Neuronal stem cell (in vitro differentiated cells): ENCODE measurements at regions not wholly inside any gene's neighbourhood (a gene's known extent, or its start where the extent isn't known, plus 50 kb on each side); places are given as distances from the start of the nearest gene placed in this dataset.

ENCODE experiments used
- DNase-seq: peaks from one replicate; pipeline ENCODE4 v3.0.0-alpha.2; 2013; ENCODE audit warnings: low spot score
- H2AFZ ChIP-seq: one replicate; pipeline ENCODE4 v1.6.1; 2013; ENCODE audit warnings: mild to moderate bottlenecking, low read length, inconsistent platforms
- H2AK5ac ChIP-seq: 2 replicates; pipeline ENCODE4 v1.6.1; 2013; ENCODE audit warnings: low read depth, mild to moderate bottlenecking, inconsistent platforms, low read length, moderate library complexity, mixed read lengths
- H2BK120ac ChIP-seq: 2 replicates; pipeline ENCODE4 v1.6.1; 2013; ENCODE audit warnings: low read depth, mild to moderate bottlenecking, inconsistent platforms, low read length, moderate library complexity, mixed read lengths
- H2BK12ac ChIP-seq: one replicate; pipeline ENCODE4 v1.6.1; 2013; ENCODE audit warnings: low read length, inconsistent platforms
- H2BK15ac ChIP-seq: 2 replicates; pipeline ENCODE4 v1.6.1; 2013; ENCODE audit warnings: mild to moderate bottlenecking, low read length, inconsistent platforms, mixed read lengths
- H2BK5ac ChIP-seq: one replicate; pipeline ENCODE4 v1.6.1; 2013; ENCODE audit warnings: inconsistent platforms, mild to moderate bottlenecking, low read length, moderate library complexity
- H3K14ac ChIP-seq: one replicate; pipeline ENCODE4 v1.6.1; 2013; ENCODE audit warnings: low read length, inconsistent platforms
- H3K18ac ChIP-seq: 2 replicates; pipeline ENCODE4 v1.6.1; 2013; ENCODE audit warnings: low read length, inconsistent platforms
- H3K23ac ChIP-seq: 2 replicates; pipeline ENCODE4 v1.6.1; 2013; ENCODE audit warnings: low read depth, mild to moderate bottlenecking, mixed read lengths, low read length, inconsistent platforms; ENCODE audit not compliant: poor library complexity
- H3K27ac ChIP-seq: replicated peaks from 3 replicates; pipeline ENCODE4 v1.5.1; 2013; ENCODE audit warnings: low read length, inconsistent platforms
- H3K27me3 ChIP-seq, 3 experiments: 2 replicates each; pipeline ENCODE4 v1.6.1; 2013; ENCODE audit warnings: low read length in 3 of 3, mild to moderate bottlenecking in 2 of 3, inconsistent platforms in 1 of 3, low read depth in 1 of 3, mixed read lengths in 1 of 3, moderate library complexity in 1 of 3; ENCODE audit not compliant: control insufficient read depth in 3 of 3, insufficient read depth in 3 of 3
- H3K36me3 ChIP-seq, 2 donors: replicated peaks in 1 of 2; 2 replicates each; pipeline ENCODE4 v1.6.1; 2013; ENCODE audit warnings: low read length in 2 of 2; ENCODE audit not compliant: control insufficient read depth in 2 of 2, insufficient read depth in 2 of 2
- H3K4ac ChIP-seq: 2 replicates; pipeline ENCODE4 v1.6.1; 2013; ENCODE audit warnings: inconsistent platforms, mild to moderate bottlenecking, low read length, moderate library complexity
- H3K4me1 ChIP-seq, 2 donors: 1 replicate in 1 of 2; 2 replicates in 1 of 2; pipeline ENCODE4 v1.6.1; 2013; ENCODE audit warnings: low read length in 2 of 2, low read depth in 1 of 2; ENCODE audit not compliant: control insufficient read depth in 2 of 2, insufficient read depth in 1 of 2
- H3K4me2 ChIP-seq: one replicate; pipeline ENCODE4 v1.6.1; 2013; ENCODE audit warnings: mild to moderate bottlenecking, low read length, inconsistent platforms; ENCODE audit not compliant: insufficient read depth, poor library complexity, severe bottlenecking
- H3K4me3 ChIP-seq, 2 donors: 2 replicates each; pipeline ENCODE4 v1.5.1; 2013; ENCODE audit warnings: low read length in 2 of 2, mild to moderate bottlenecking in 2 of 2, inconsistent platforms in 1 of 2, moderate library complexity in 1 of 2
- H3K79me1 ChIP-seq: one replicate; pipeline ENCODE4 v1.6.1; 2013; ENCODE audit warnings: low read depth, mild to moderate bottlenecking, inconsistent platforms, low read length, moderate library complexity
- H3K9ac ChIP-seq: one replicate; pipeline ENCODE4 v1.6.1; 2013; ENCODE audit warnings: mild to moderate bottlenecking, low read depth, low read length, inconsistent platforms; ENCODE audit not compliant: poor library complexity
- H3K9me3 ChIP-seq, 2 donors: replicated peaks in 1 of 2; 2 replicates each; pipeline versions ENCODE3 to v1.6.1; 2013; ENCODE audit warnings: low read length in 2 of 2, mild to moderate bottlenecking in 2 of 2, inconsistent platforms in 1 of 2, low read depth in 1 of 2, mixed read lengths in 1 of 2, moderate library complexity in 1 of 2; ENCODE audit not compliant: control insufficient read depth in 2 of 2, insufficient read depth in 1 of 2
- H4K8ac ChIP-seq: one replicate; pipeline ENCODE4 v1.6.1; 2013; ENCODE audit warnings: low read depth, mild to moderate bottlenecking, inconsistent platforms, low read length, moderate library complexity
- H4K91ac ChIP-seq: one replicate; pipeline ENCODE4 v1.6.1; 2013; ENCODE audit warnings: low read length, low read depth, mild to moderate bottlenecking, inconsistent platforms; ENCODE audit not compliant: poor library complexity
- WGBS, 2 donors: extraction: QIAGEN DNeasy Blood & Tissue Kit; methylation state at CpG; one replicate each; pipeline ENCODE4 v1.1.7; 2013; ENCODE audit warnings: missing lambda C conversion rate in 2 of 2, mixed read lengths in 1 of 2; ENCODE audit not compliant: insufficient read length in 2 of 2, insufficient replicate concordance in 1 of 2; ENCODE audit errors: extremely low coverage in 2 of 2; 5-methylcytosine and 5-hydroxymethylcytosine counted together

GRCh38 chr2:212736385-212736726, 197.8 kb upstream of the ERBB4 start:
- no peak overlapping the region for H2AFZ ChIP-seq
- no peak overlapping the region for H3K14ac ChIP-seq
- H3K27me3 ChIP-seq: no peaks in the 10 kb centered on the region
- no peak overlapping the region for H3K18ac ChIP-seq
- no peak overlapping the region for H3K4ac ChIP-seq
- H2BK15ac ChIP-seq: no peak overlapping the region
- no peak overlapping the region for H3K27ac ChIP-seq
- H3K4me1 ChIP-seq: no peaks in the 10 kb centered on the region
- no peaks in the 10 kb centered on the region for H3K79me1 ChIP-seq
- H2BK5ac ChIP-seq: no peak overlapping the region
- no peak overlapping the region for H3K23ac ChIP-seq
- WGBS, 2 donors: no CpG with 5 or more reads among the region's 1 CpG
- H2BK12ac ChIP-seq: no peak overlapping the region
- no peak overlapping the region for H2AK5ac ChIP-seq
- no peak overlapping the region for H2BK120ac ChIP-seq
- no peak overlapping the region for H4K8ac ChIP-seq
- H3K9me3 ChIP-seq: no peaks in the 10 kb centered on the region
- no peak overlapping the region for H4K91ac ChIP-seq
- H3K4me2 ChIP-seq: no peak overlapping the region
- no peak overlapping the region for H3K4me3 ChIP-seq
- no peaks in the 10 kb centered on the region for H3K36me3 ChIP-seq
- no peak overlapping the region for H3K9ac ChIP-seq
- no peak for DNase-seq

- no peak overlapping the region for H3K23ac ChIP-seq
- H2BK5ac ChIP-seq: no peak overlapping the region
- no peak overlapping the region for H3K4ac ChIP-seq
- H4K8ac ChIP-seq: no peak overlapping the region
- H2BK15ac ChIP-seq: no peak overlapping the region
- H3K4me2 ChIP-seq: no peak overlapping the region
- H3K9me3 ChIP-seq: no peaks in the 10 kb centered on the region
- no peak overlapping the region for H3K27ac ChIP-seq
- H3K9ac ChIP-seq: no peak overlapping the region
- no peak overlapping the region for H2BK12ac ChIP-seq
- DNase-seq: no peak
- H3K14ac ChIP-seq: no peak overlapping the region
- no peaks in the 10 kb centered on the region for H3K36me3 ChIP-seq
- no peak overlapping the region for H3K18ac ChIP-seq
- H2AK5ac ChIP-seq: no peak overlapping the region
- no CpG with 5 or more reads among the region's 4 CpGs for WGBS, 2 donors
- H2AFZ ChIP-seq: no peak overlapping the region
- no peaks in the 10 kb centered on the region for H3K4me1 ChIP-seq
- no peaks in the 10 kb centered on the region for H3K79me1 ChIP-seq
- no peak overlapping the region for H3K4me3 ChIP-seq
- no peak overlapping the region for H2BK120ac ChIP-seq
- no peak overlapping the region for H4K91ac ChIP-seq
- no peaks in the 10 kb centered on the region for H3K27me3 ChIP-seq
Observed at GRCh38 chr2:212733273-212733672, 194.7 kb upstream of the ERBB4 start.

- H3K14ac ChIP-seq: no peak overlapping the region
- H2BK5ac ChIP-seq: no peak overlapping the region
- H2AK5ac ChIP-seq: no peak overlapping the region
- no peak for DNase-seq
- H3K79me1 ChIP-seq: no peaks in the 10 kb centered on the region
- H3K4ac ChIP-seq: no peak overlapping the region
- no peak overlapping the region for H3K23ac ChIP-seq
- H4K8ac ChIP-seq: no peak overlapping the region
- no peaks in the 10 kb centered on the region for H3K27me3 ChIP-seq
- H2BK120ac ChIP-seq: no peak overlapping the region
- no peak overlapping the region for H3K4me3 ChIP-seq
- H2BK15ac ChIP-seq: no peak overlapping the region
- H3K27ac ChIP-seq: no peak overlapping the region
- no peaks in the 10 kb centered on the region for H3K4me1 ChIP-seq
- no peak overlapping the region for H2BK12ac ChIP-seq
- no peak overlapping the region for H3K4me2 ChIP-seq
- H2AFZ ChIP-seq: no peak overlapping the region
- no peaks in the 10 kb centered on the region for H3K36me3 ChIP-seq
- no peak overlapping the region for H3K18ac ChIP-seq
- no CpG with 5 or more reads among the region's 3 CpGs for WGBS, 2 donors
- no peaks in the 10 kb centered on the region for H3K9me3 ChIP-seq
- no peak overlapping the region for H4K91ac ChIP-seq
- H3K9ac ChIP-seq: no peak overlapping the region
Observed at GRCh38 chr2:212732860-212733259, 194.3 kb upstream of the ERBB4 start.

GRCh38 chr2:212730994-212731393, 192.4 kb upstream of the ERBB4 start:
- Histone ChIP-seq H3K4me3 (no peak overlapping the region), H3K36me3 (no peaks in the 10 kb centered on the region), H2BK12ac (no peak overlapping the region), H3K4ac (no peak overlapping the region), H3K18ac (no peak overlapping the region), H4K91ac (no peak overlapping the region), H2AFZ (no peak overlapping the region), H2AK5ac (no peak overlapping the region), H2BK5ac (no peak overlapping the region), H3K4me2 (no peak overlapping the region), H3K23ac (no peak overlapping the region), H3K79me1 (no peaks in the 10 kb centered on the region), H3K9ac (no peak overlapping the region), H2BK120ac (no peak overlapping the region), H2BK15ac (no peak overlapping the region), H4K8ac (no peak overlapping the region), H3K27ac (no peak overlapping the region), H3K14ac (no peak overlapping the region), H3K4me1 (peaks cover 0 to 3% of the 10 kb centered on the region in 2 donors), H3K27me3 (no peaks in the 10 kb centered on the region), H3K9me3 (no peaks in the 10 kb centered on the region)
- DNase-seq: no peak
- no CpG with 5 or more reads among the region's 2 CpGs for WGBS, 2 donors
